GM19351 (cell line): ENCODE measurements at regions not wholly inside any gene's neighbourhood (a gene's known extent, or its start where the extent isn't known, plus 50 kb on each side); places are given as distances from the start of the nearest gene placed in this dataset.
A peak's percentile ranks its signal among the peaks of the same experiment; 100 is the strongest.
"Not testable (repeated sequence)": the region's sequence is repeated elsewhere in the genome, so short reads cannot be mapped to it uniquely, and the experiment has no call there.

Source experiments
- ATAC-seq: cut with Tn5 transposase; IDR thresholded peaks from one replicate; pipeline ENCODE4 v1.9.1; 2021; ENCODE audit warnings: mild to moderate bottlenecking, moderate library complexity; ENCODE audit not compliant: unreplicated experiment

GRCh38 chr5:126133424-126133823, 289.8 kb upstream of the GRAMD2B start:
- no peak for ATAC-seq

- ATAC-seq: no peak
Measured at GRCh38 chr5:126137891-126138280, 285.3 kb upstream of the GRAMD2B start.

DNA sequence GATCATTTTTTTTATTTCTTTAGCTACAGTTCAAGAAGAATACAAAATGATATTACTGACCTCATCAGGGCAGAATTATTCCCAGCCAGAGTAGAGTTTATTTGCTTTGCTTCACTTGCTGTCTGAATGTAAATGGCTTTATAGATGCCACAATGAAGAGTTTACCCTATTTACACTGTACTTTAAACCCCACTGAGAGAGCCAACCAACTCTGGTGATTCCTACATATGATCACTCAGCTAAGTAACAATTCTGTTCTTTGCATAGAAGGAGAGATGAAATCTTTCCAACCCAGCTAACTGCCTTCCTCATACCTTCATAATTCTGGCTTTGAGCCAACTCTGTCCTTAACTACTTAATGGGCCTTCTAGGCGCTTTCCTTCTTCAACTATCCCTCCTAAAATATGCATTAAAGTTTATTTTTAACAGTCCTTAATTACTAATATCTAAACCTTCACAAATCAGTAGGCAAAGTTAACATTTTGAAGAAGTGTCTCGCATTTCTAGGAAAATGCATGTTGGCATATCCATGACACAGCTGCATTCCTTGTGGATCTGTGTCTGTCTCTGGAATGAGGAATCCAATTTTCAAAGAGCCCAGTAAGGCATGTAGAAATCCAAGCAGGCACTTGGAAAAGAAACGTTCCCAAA, 284.8 kb upstream of the GRAMD2B start:
- ATAC-seq: no peak

GRCh38 chr5:126139086-126139485, 284.1 kb upstream of the GRAMD2B start:
- no peak for ATAC-seq

- no peak for ATAC-seq
Measured at GRCh38 chr5:126139773-126140172, 283.4 kb upstream of the GRAMD2B start.

- ATAC-seq: peak; percentile 49
Measured at GRCh38 chr5:126143622-126144021, 279.6 kb upstream of the GRAMD2B start.

- not testable (repeated sequence) for ATAC-seq
Measured at GRCh38 chr5:126150319-126150718, 272.9 kb upstream of the GRAMD2B start.

DNA sequence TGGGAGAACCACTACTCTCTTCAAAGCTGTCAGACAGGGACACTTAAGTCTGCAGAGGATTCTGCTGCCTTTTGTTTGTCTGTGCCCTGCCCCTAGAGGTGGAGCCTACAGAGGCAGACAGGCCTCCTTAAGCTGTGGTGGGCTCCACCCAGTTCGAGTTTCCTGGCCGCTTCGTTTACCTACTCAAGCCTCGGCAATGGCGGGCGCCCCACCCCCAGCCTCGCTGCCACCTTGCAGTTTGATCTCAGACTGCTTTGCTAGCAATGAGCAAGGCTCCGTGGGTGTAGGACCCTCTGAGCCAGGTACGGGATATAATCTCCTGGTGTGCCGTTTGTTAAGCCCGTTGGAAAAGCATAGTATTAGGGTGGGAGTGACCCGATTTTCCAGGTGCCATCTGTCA, 267.9 kb upstream of the GRAMD2B start:
- ATAC-seq: not testable (repeated sequence)

DNA sequence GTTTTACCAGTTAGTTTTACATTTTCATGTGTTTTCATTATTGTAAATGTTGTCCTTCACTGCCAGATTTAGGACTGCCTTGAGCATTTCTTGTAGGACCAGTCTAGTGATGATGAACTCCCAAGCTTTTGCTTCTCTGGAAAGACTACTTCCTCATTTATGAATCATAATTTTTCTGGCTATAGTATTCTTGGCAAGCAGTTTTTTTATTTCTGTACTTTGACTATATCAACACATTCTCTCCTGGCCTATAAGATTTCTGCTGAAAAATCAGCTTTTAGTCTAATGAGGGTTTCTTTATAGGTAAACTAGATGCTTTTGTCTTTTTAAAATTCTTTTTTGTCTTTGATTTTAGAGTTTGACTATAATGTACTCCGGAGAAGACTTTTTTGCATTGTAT, 256.8 kb upstream of the GRAMD2B start:
- ATAC-seq: no peak

DNA sequence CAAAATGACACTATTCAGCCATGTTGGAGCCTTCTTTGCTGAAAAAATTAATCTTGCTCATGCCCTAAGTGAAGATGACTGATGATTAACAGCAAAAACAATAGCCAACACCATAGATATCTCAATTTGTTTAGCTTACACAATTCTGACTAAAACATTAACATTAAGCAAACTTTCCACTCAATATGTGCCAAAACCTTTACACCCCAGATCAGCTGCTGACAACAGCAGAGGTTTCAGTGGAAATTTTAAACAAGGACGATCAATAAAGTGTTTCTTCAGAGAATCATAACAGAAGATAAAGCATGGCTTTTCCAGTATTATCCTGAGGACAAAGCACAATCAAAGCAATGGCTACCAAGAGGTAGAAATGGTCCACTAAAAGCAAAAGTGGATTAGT, 254.4 kb upstream of the GRAMD2B start:
- no peak for ATAC-seq

GRCh38 chr5:126171916-126172315, 251.3 kb upstream of the GRAMD2B start:
- no peak for ATAC-seq

GRCh38 chr5:126172812-126173211, 250.4 kb upstream of the GRAMD2B start:
- ATAC-seq: no peak

- no peak for ATAC-seq
Measured at GRCh38 chr5:126178521-126178920, 244.7 kb upstream of the GRAMD2B start.

DNA sequence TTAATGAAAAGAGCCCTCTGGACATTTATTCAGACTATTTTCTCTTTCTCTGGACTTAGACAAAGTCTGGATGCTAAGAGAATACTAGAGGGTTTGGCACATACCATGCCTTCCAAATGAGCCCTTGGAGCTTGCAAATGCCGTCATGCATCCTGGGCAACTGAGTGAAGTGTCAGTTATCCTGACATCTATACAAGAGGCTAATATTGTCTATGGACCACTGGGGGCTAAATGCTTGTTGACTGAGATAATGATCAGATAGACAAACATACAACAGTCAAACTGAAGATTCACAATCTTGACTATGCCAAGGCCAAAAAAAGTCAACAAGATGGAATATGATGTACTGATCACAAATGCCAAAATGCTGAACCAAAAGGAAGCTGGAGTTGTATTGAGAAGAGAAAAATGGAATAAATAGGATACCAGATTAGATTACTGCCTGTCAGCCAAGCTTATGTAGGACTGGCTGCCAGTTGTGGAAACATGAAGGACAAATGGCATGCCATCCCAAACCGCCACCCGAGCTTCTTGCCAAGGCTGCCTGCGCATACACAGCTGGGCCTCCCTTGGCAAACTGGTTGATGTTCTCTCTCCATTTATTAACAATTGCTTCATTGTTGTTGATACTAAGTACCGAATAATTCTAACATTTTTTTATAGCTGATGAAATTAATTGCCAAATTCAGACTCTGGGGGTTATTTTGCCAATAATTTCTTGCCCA, 240.1 kb upstream of the GRAMD2B start:
- ATAC-seq: no peak

GRCh38 chr5:126184474-126184873, 238.7 kb upstream of the GRAMD2B start:
- no peak for ATAC-seq

DNA sequence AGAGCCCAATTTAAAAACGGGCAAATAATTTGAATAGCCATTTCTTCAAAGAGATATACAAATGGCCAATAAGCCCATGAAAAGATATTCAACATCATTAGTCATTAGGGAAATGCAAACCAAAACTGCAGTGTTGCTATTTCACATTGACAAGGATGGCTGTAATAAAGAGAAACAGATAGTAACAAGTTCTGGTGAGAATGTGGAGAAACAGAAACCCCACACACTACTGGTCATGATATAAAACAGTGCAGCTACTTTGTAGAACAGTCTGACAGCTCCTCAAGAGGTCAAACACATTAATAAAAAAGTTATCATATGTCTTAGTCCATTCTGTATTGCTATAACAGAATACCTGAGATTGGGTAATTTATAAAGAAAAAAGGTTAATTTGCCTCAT, 237.0 kb upstream of the GRAMD2B start:
- no peak for ATAC-seq

DNA sequence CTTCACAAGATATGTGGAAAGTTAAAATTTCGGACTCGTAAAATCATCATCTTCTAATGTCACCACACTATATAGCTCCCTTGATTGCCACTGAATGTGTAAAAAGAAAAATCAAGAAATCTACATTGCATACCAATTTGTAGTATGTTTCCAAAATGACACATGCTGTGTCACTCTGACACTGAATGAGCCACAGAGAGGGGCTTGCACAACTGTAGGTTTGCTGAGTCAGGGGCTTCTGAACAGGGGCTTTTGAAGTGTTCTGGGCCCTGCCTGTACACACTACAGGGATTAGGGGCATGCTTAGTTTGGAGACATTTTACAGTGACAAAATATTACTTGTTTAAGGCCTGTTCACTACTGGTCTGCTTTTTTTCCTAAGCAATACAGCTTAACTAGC, 234.4 kb upstream of the GRAMD2B start:
- no peak for ATAC-seq

DNA sequence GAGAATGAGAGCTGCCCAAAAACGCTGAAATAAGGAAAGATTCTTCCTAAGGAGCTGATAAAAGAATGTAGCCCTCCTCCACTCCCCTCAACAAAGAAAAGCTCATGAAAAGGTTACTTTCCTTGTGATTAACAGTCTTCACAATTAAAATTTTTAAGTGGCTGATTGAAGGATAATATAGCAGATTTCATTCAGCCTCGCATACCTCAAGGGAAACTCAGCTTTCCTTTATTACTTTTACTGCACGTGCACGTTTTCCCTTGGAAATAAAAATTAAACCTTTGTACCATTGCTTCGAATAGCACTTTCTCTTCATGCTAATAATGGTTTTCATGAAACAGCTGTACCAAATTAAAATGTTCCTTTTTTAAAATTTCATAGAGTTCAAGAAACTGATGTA, 234.0 kb upstream of the GRAMD2B start:
- ATAC-seq: no peak

- ATAC-seq: no peak
Measured at GRCh38 chr5:126189862-126190261, 233.3 kb upstream of the GRAMD2B start.

DNA sequence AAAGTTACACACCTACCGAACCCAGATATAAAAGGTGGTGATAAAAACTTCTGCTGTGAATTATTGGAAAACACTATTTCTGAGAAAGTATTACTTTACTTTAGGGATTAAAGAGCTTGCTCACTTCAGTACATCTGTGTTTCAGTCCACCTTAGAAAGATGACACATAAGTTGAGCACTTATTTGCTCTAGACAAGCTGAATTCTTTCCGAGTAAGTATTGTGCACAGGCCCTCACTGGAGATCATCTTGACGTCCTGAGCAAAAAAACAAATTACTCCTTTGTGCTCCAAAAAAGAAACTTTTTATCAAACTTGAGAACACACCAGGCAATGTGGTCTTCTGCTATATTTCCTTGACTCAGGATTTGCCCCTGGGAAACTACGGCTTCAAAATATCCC, 231.0 kb upstream of the GRAMD2B start:
- ATAC-seq: no peak

GRCh38 chr5:126195410-126196100, 227.7 kb upstream of the GRAMD2B start:
- ATAC-seq: no peak

DNA sequence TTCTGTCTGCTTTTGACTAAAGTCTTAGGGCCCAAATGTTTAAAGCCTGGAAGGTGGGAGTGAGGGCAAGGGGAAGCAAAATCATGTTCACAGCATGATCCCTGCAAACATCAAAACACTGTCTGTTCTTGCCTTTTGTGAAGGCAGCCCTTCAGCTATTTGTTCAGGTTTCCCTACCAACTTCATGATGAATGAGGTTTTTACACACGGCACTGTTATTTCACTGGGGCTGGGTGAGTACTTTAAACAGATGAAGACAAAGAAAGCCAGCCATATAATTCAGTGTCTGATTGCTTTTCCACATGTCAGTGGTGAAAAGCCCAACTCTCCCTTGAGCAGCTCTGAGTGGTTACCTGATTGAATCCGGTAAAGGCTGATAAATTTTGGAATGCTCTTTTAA, 224.7 kb upstream of the GRAMD2B start:
- ATAC-seq: no peak
